ENCODE measurements at regions not wholly inside any gene's neighbourhood (a gene's known extent, or its start where the extent isn't known, plus 50 kb on each side); places are given as distances from the start of the nearest gene placed in this dataset.
A peak's percentile ranks its signal among the peaks of the same experiment; 100 is the strongest.

DNA sequence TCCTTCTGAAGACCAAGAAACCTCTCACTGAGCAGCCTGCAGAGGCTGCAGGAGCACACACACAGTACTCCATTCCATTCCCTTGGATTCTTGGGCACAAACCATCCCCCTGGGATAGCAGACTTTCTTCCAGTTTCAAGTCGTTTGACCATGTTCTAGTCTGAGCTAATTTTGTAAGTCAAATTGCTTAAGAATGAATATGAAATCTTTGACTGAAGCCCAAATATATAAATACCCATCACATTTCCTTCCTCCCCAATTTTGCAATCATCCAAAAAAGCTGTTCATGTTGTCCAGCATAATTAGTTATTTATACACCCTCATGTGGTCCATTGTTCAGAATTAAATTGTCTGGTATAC is 231.2 kb upstream of the TPRG1 start:
- Histone ChIP-seq H3K27ac (ENCODE audit: low read length) (no peak overlapping the region), H3K27me3 (ENCODE audit: control insufficient read depth, insufficient read depth, low read length) (no peaks in the 10 kb centered on the region), H3K4me3 (ENCODE audit: low read length) (no peak overlapping the region), H3K9me3 (ENCODE audit: control insufficient read depth, low read depth, low read length) (no peaks in the 10 kb centered on the region), H3K4me1 (ENCODE audit: control insufficient read depth, insufficient read depth, low read length) (no peaks in the 10 kb centered on the region), H3K36me3 (ENCODE audit: control insufficient read depth, insufficient read depth, low read length) (no peaks in the 10 kb centered on the region)
- 67% methylated on average over 1 of the region's 1 CpG for WGBS (ENCODE audit: insufficient coverage, low lambda C conversion rate)
- DNase-seq = no peak

DNA sequence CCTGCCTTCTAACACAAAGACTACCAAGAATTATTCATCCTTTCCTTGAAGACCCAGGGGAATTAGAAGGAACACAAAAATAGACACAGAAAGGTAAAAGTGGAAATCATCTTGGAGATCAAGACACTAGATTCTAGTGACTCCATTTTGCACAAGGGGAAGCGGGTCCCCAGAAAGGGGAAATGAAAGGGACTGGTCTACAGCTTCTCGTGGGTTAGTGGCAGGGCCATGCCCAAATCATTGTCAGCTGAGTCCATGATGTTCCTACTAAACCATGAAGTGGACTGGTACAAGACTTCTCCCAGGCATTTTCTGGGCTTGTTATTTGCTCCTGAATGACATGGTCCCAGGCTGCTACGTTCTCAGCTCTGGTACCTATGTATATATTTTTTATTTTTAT is 230.7 kb upstream of the TPRG1 start:
- no peak overlapping the region for H3K27ac ChIP-seq (ENCODE audit: low read length)
- no peak overlapping the region for H3K4me3 ChIP-seq (ENCODE audit: low read length)
- DNase-seq = no peak

GRCh38 chr3:188942191-188942590 is 229.6 kb upstream of the TPRG1 start:
- no peak for DNase-seq
- Histone ChIP-seq H3K27me3 (ENCODE audit: control insufficient read depth, insufficient read depth, low read length) (no peaks in the 10 kb centered on the region), H3K27ac (ENCODE audit: low read length) (no peak overlapping the region), H3K9me3 (ENCODE audit: control insufficient read depth, low read depth, low read length) (no peaks in the 10 kb centered on the region), H3K36me3 (ENCODE audit: control insufficient read depth, insufficient read depth, low read length) (no peaks in the 10 kb centered on the region), H3K4me1 (ENCODE audit: control insufficient read depth, insufficient read depth, low read length) (peaks cover 2% of the 10 kb centered on the region), H3K4me3 (ENCODE audit: low read length) (no peak overlapping the region)
- WGBS (ENCODE audit: insufficient coverage, low lambda C conversion rate) = no CpG with 5 or more reads among the region's 2 CpGs

More for the DNA sequence above, 230.7 kb upstream of the TPRG1 start:
- Histone ChIP-seq H3K27me3 (ENCODE audit: control insufficient read depth, insufficient read depth, low read length) (no peaks in the 10 kb centered on the region), H3K4me1 (ENCODE audit: control insufficient read depth, insufficient read depth, low read length) (no peaks in the 10 kb centered on the region), H3K9me3 (ENCODE audit: control insufficient read depth, low read depth, low read length) (no peaks in the 10 kb centered on the region), H3K36me3 (ENCODE audit: control insufficient read depth, insufficient read depth, low read length) (no peaks in the 10 kb centered on the region)
- 100% methylated on average over 1 of the region's 3 CpGs for WGBS (ENCODE audit: insufficient coverage, low lambda C conversion rate)

DNA sequence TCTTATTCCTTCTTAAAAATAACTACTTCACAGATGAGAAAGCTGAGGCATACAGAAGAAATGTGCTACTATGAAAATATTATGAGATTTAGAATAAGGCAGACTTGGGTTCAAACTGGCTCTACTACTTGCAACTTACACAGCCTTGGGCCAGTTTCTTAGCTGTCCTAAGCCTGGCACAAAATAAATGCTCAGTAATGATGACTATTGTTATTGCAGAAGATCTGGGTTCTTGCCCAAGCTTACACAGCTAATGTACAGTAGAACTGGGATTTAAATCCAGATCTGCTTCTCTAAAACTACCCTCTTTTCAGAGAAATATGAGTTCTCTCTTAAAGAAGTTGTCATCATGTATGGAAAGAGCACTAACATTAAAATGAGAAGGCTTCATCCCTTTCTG is 228.2 kb upstream of the TPRG1 start:
- peaks cover 13% of the 10 kb centered on the region for H3K4me1 ChIP-seq (ENCODE audit: control insufficient read depth, insufficient read depth, low read length)
- no peak for DNase-seq

DNA sequence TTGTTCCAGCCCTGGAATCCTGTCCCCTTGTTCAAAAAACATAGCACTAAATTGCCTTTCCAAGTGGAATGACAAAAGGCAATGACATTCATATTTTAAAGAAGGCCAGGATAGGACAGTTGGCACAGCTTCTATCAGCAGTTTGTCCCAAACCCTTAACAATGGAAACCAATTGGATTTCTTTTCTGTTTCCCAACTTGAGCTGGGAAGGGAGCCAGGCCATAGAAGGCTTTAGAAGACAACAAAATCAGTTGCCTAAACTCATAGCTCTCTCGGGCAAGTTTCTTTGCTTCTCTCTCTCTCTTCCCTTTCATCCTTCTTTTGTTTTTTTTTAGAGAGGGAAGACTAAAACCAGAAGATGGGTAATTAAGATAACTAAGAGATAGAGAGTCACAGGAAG is 227.7 kb upstream of the TPRG1 start:
- H3K9me3 ChIP-seq (ENCODE audit: control insufficient read depth, low read depth, low read length) = no peaks in the 10 kb centered on the region
- H3K27ac ChIP-seq (ENCODE audit: low read length) = no peak overlapping the region
- H3K4me3 ChIP-seq (ENCODE audit: low read length) = no peak overlapping the region
- H3K27me3 ChIP-seq (ENCODE audit: control insufficient read depth, insufficient read depth, low read length) = no peaks in the 10 kb centered on the region
- no peak for DNase-seq
- H3K4me1 ChIP-seq (ENCODE audit: control insufficient read depth, insufficient read depth, low read length) = peaks cover 15% of the 10 kb centered on the region
- 83% methylated on average over 1 of the region's 1 CpG for WGBS (ENCODE audit: insufficient coverage, low lambda C conversion rate)
- no peaks in the 10 kb centered on the region for H3K36me3 ChIP-seq (ENCODE audit: control insufficient read depth, insufficient read depth, low read length)

More for the DNA sequence above, 228.2 kb upstream of the TPRG1 start:
- no peaks in the 10 kb centered on the region for H3K27me3 ChIP-seq (ENCODE audit: control insufficient read depth, insufficient read depth, low read length)
- no peak overlapping the region for H3K4me3 ChIP-seq (ENCODE audit: low read length)
- H3K27ac ChIP-seq (ENCODE audit: low read length) = no peak overlapping the region
- no peaks in the 10 kb centered on the region for H3K9me3 ChIP-seq (ENCODE audit: control insufficient read depth, low read depth, low read length)
- H3K36me3 ChIP-seq (ENCODE audit: control insufficient read depth, insufficient read depth, low read length) = no peaks in the 10 kb centered on the region

DNA sequence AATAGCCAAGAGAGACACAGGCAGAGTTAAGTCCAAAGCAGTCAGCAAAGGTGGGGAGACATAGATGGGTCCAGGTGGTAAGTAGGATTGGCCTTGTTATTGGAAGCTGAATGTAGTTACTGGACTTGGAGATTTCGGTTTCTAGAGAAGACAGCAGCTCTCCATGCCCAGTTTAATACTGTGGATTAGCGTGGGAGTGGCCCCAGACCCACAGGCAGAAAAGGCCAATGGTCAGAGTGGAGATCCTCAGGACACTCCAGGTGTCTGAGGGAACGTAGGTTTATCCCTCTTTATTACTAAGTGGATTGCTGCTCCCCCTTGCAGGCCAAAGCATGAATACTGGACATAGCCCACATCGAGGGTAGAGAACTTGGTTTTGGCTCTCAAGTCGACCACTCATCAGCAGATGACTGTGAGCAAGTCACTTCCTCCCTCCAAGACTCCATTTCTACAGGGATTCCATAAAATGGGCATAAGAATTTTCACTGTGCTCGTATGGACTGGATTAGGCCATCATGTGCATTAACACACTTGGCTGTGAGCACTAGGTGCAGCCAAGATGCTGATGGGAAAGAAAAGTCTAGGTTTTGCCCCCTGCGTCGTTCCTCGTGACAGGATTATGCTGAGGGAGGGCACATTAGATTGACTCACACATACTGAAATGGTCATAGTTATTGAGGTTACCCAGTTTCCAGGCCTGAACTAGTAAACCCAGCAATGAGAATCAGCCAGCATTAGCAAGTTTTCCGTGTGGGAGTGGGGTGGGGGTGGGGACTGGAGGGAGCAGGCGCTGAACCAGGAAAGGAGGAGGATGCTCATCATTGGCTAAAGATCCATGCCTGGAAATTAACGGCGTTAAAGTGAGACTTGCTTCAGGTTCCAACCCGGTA is 225.2 kb upstream of the TPRG1 start:
- no CpG with 5 or more reads among the region's 14 CpGs for WGBS (ENCODE audit: insufficient coverage, low lambda C conversion rate)
- Histone ChIP-seq H3K4me1 (ENCODE audit: control insufficient read depth, insufficient read depth, low read length) (peaks cover 27% of the 10 kb centered on the region), H3K9me3 (ENCODE audit: control insufficient read depth, low read depth, low read length) (no peaks in the 10 kb centered on the region), H3K27me3 (ENCODE audit: control insufficient read depth, insufficient read depth, low read length) (no peaks in the 10 kb centered on the region), H3K36me3 (ENCODE audit: control insufficient read depth, insufficient read depth, low read length) (no peaks in the 10 kb centered on the region), H3K4me3 (ENCODE audit: low read length) (no peak overlapping the region), H3K27ac (ENCODE audit: low read length) (no peak overlapping the region)
- DNase-seq = no peak

GRCh38 chr3:188947401-188948280 is 224.1 kb upstream of the TPRG1 start:
- WGBS (ENCODE audit: insufficient coverage, low lambda C conversion rate) = 0% methylated on average over 1 of the region's 48 CpGs
- peak overlapping the region; percentile 48 for H3K4me3 ChIP-seq (ENCODE audit: low read length)
- no peaks in the 10 kb centered on the region for H3K9me3 ChIP-seq (ENCODE audit: control insufficient read depth, low read depth, low read length)
- no peaks in the 10 kb centered on the region for H3K27me3 ChIP-seq (ENCODE audit: control insufficient read depth, insufficient read depth, low read length)
- H3K27ac ChIP-seq (ENCODE audit: low read length) = peak overlapping the region; percentile 62
- H3K4me1 ChIP-seq (ENCODE audit: control insufficient read depth, insufficient read depth, low read length) = peaks cover 27% of the 10 kb centered on the region
- peak; percentile 87 to 90 for DNase-seq
- H3K36me3 ChIP-seq (ENCODE audit: control insufficient read depth, insufficient read depth, low read length) = no peaks in the 10 kb centered on the region

DNA sequence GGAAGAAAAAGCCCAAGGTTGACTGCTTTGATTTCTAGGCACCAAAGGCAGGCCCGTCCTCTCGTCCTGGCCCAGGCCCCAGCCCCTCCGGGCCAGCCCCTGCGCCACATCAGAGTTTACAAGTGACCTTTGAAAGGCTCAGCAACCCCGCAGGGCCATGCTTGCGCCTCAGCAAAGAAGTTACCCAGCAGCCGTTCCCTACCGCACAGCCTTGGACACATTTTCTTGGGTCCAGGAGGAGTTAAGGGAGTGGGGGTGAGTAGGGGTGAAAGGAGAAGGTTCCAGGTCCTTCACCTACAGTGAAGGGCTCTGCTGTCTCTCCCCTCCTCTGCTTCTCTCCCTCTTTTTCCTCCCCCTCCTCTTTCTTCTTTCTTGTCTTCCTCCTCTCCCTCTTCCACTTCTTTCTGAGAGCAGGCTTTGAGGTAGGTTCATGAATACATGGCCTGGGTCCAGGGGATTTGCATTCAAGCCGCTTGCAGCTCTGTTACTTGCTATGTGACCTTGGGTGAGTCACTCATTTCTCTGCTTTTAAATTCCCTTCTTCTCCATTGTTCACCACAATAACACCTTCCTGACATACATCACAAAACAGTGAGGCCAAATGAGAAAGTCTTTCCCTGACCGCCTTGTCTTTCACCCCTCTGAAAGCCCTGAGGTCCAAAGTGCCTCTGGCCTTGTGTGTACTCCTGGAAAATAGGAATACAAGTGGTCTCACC is 223.3 kb upstream of the TPRG1 start:
- H3K27ac ChIP-seq (ENCODE audit: low read length) = peak overlapping the region; percentile 62
- H3K9me3 ChIP-seq (ENCODE audit: control insufficient read depth, low read depth, low read length) = no peaks in the 10 kb centered on the region
- H3K36me3 ChIP-seq (ENCODE audit: control insufficient read depth, insufficient read depth, low read length) = no peaks in the 10 kb centered on the region
- WGBS (ENCODE audit: insufficient coverage, low lambda C conversion rate) = no CpG with 5 or more reads among the region's 10 CpGs
- H3K4me1 ChIP-seq (ENCODE audit: control insufficient read depth, insufficient read depth, low read length) = peaks cover 27% of the 10 kb centered on the region
- H3K27me3 ChIP-seq (ENCODE audit: control insufficient read depth, insufficient read depth, low read length) = no peaks in the 10 kb centered on the region
- DNase-seq = no peak
- peak overlapping the region; percentile 48 for H3K4me3 ChIP-seq (ENCODE audit: low read length)

DNA sequence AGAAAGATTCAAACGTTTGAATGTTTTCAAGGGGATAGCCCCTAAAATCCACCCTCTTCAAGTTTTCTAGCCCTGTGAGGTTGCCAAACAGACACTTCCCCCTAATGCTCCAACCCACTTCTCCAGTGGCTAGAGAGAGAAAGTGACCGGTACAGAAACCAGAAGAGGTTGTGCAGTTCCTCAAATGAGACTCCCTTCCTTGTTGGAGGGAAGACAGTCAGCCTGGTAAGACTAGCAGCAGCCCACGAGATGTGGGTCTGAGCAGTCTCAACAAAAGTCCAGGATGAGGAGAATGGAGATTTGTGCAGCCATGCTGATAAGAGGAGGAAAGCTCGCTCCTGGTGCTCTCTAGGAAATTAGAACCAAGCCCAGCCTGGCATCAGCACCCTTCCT is 222.8 kb upstream of the TPRG1 start:
- no peaks in the 10 kb centered on the region for H3K9me3 ChIP-seq (ENCODE audit: control insufficient read depth, low read depth, low read length)
- no peak for DNase-seq
- H3K27me3 ChIP-seq (ENCODE audit: control insufficient read depth, insufficient read depth, low read length) = no peaks in the 10 kb centered on the region
- no peak overlapping the region for H3K27ac ChIP-seq (ENCODE audit: low read length)
- WGBS (ENCODE audit: insufficient coverage, low lambda C conversion rate) = no CpG with 5 or more reads among the region's 4 CpGs
- H3K4me3 ChIP-seq (ENCODE audit: low read length) = no peak overlapping the region
- H3K4me1 ChIP-seq (ENCODE audit: control insufficient read depth, insufficient read depth, low read length) = peaks cover 27% of the 10 kb centered on the region
- H3K36me3 ChIP-seq (ENCODE audit: control insufficient read depth, insufficient read depth, low read length) = no peaks in the 10 kb centered on the region

GRCh38 chr3:188949456-188949855 is 222.3 kb upstream of the TPRG1 start:
- WGBS (ENCODE audit: insufficient coverage, low lambda C conversion rate) = no CpG with 5 or more reads among the region's 2 CpGs
- Histone ChIP-seq H3K27me3 (ENCODE audit: control insufficient read depth, insufficient read depth, low read length) (no peaks in the 10 kb centered on the region), H3K27ac (ENCODE audit: low read length) (no peak overlapping the region), H3K9me3 (ENCODE audit: control insufficient read depth, low read depth, low read length) (no peaks in the 10 kb centered on the region), H3K36me3 (ENCODE audit: control insufficient read depth, insufficient read depth, low read length) (no peaks in the 10 kb centered on the region), H3K4me3 (ENCODE audit: low read length) (no peak overlapping the region), H3K4me1 (ENCODE audit: control insufficient read depth, insufficient read depth, low read length) (peaks cover 27% of the 10 kb centered on the region)
- no peak for DNase-seq

All from large intestine (tissue), 3 donors.